Duodenal mucosa (tissue), 2 donors: ENCODE measurements at regions not wholly inside any gene's neighbourhood (a gene's known extent, or its start where the extent isn't known, plus 50 kb on each side); places are given as distances from the start of the nearest gene placed in this dataset.

Experiments used
- H3K27ac ChIP-seq: one replicate; pipeline ENCODE4 v1.7.0; 2013; ENCODE audit warnings: low read depth, low read length
- H3K27me3 ChIP-seq, 2 donors: one replicate each; pipeline ENCODE4 v1.7.0; 2013; ENCODE audit warnings: low read length in 2 of 2, control low read depth in 1 of 2; ENCODE audit not compliant: insufficient read depth in 2 of 2, control insufficient read depth in 1 of 2
- H3K36me3 ChIP-seq, 2 donors: one replicate each; pipeline ENCODE4 v1.7.0; 2013; ENCODE audit warnings: low read length in 2 of 2, control low read depth in 1 of 2; ENCODE audit not compliant: insufficient read depth in 2 of 2, control insufficient read depth in 1 of 2
- H3K4me1 ChIP-seq, 2 donors: one replicate each; pipeline ENCODE4 v1.7.0; 2013; ENCODE audit warnings: low read length in 2 of 2, control low read depth in 1 of 2; ENCODE audit not compliant: insufficient read depth in 2 of 2, control insufficient read depth in 1 of 2
- H3K4me3 ChIP-seq, 2 donors: one replicate each; pipeline ENCODE4 v1.7.0; 2013; ENCODE audit warnings: low read length in 2 of 2, low read depth in 1 of 2
- H3K9ac ChIP-seq, 2 donors: one replicate each; pipeline ENCODE4 v1.7.0; 2013; ENCODE audit warnings: low read length in 2 of 2, low read depth in 1 of 2
- H3K9me3 ChIP-seq, 2 donors: one replicate each; pipeline ENCODE4 v1.7.0; 2013; ENCODE audit warnings: low read length in 2 of 2, control low read depth in 1 of 2; ENCODE audit not compliant: control insufficient read depth in 1 of 2

- no peak overlapping the region for H3K9ac ChIP-seq
- H3K4me3 ChIP-seq, result no peak overlapping the region
- H3K27me3 ChIP-seq, result no peaks in the 10 kb centered on the region
- H3K27ac ChIP-seq, result no peak overlapping the region
- no peaks in the 10 kb centered on the region for H3K4me1 ChIP-seq
- no peaks in the 10 kb centered on the region for H3K9me3 ChIP-seq
- H3K36me3 ChIP-seq, result no peaks in the 10 kb centered on the region
Observed at GRCh38 chr7:51702673-51703072, 386.1 kb upstream of the COBL start.

- Histone ChIP-seq H3K4me1 (no peaks in the 10 kb centered on the region), H3K36me3 (no peaks in the 10 kb centered on the region), H3K27ac (no peak overlapping the region), H3K27me3 (no peaks in the 10 kb centered on the region), H3K9ac (no peak overlapping the region), H3K4me3 (no peak overlapping the region), H3K9me3 (no peaks in the 10 kb centered on the region)
Observed at GRCh38 chr7:51701935-51702334, 385.3 kb upstream of the COBL start.

- no peaks in the 10 kb centered on the region for H3K9me3 ChIP-seq
- H3K36me3 ChIP-seq, result no peaks in the 10 kb centered on the region
- H3K27ac ChIP-seq, result no peak overlapping the region
- no peaks in the 10 kb centered on the region for H3K4me1 ChIP-seq
- no peaks in the 10 kb centered on the region for H3K27me3 ChIP-seq
- H3K4me3 ChIP-seq, result no peak overlapping the region
- H3K9ac ChIP-seq, result no peak overlapping the region
Observed at GRCh38 chr7:51700593-51701215, 384.1 kb upstream of the COBL start.

- H3K36me3 ChIP-seq, result no peaks in the 10 kb centered on the region
- no peaks in the 10 kb centered on the region for H3K27me3 ChIP-seq
- H3K9ac ChIP-seq, result no peak overlapping the region
- no peaks in the 10 kb centered on the region for H3K9me3 ChIP-seq
- H3K27ac ChIP-seq, result no peak overlapping the region
- no peaks in the 10 kb centered on the region for H3K4me1 ChIP-seq
- H3K4me3 ChIP-seq, result no peak overlapping the region
Observed at GRCh38 chr7:51693258-51693657, 376.6 kb upstream of the COBL start.

- Histone ChIP-seq H3K4me1 (no peaks in the 10 kb centered on the region), H3K9ac (no peak overlapping the region), H3K36me3 (no peaks in the 10 kb centered on the region), H3K4me3 (no peak overlapping the region), H3K27ac (no peak overlapping the region), H3K9me3 (no peaks in the 10 kb centered on the region), H3K27me3 (no peaks in the 10 kb centered on the region)
Observed at GRCh38 chr7:51689547-51689946, 372.9 kb upstream of the COBL start.

GRCh38 chr7:51685794-51686193 lies 369.2 kb upstream of the COBL start:
- Histone ChIP-seq H3K9ac (no peak overlapping the region), H3K9me3 (no peaks in the 10 kb centered on the region), H3K36me3 (no peaks in the 10 kb centered on the region), H3K4me1 (no peaks in the 10 kb centered on the region), H3K27ac (no peak overlapping the region), H3K27me3 (no peaks in the 10 kb centered on the region), H3K4me3 (no peak overlapping the region)

- Histone ChIP-seq H3K4me1 (no peaks in the 10 kb centered on the region), H3K36me3 (no peaks in the 10 kb centered on the region), H3K27ac (no peak overlapping the region), H3K9me3 (no peaks in the 10 kb centered on the region), H3K4me3 (no peak overlapping the region), H3K9ac (no peak overlapping the region), H3K27me3 (no peaks in the 10 kb centered on the region)
Observed at GRCh38 chr7:51680594-51681399, 364.2 kb upstream of the COBL start.

- no peaks in the 10 kb centered on the region for H3K4me1 ChIP-seq
- no peaks in the 10 kb centered on the region for H3K27me3 ChIP-seq
- no peak overlapping the region for H3K4me3 ChIP-seq
- no peak overlapping the region for H3K27ac ChIP-seq
- no peak overlapping the region for H3K9ac ChIP-seq
- H3K36me3 ChIP-seq, result no peaks in the 10 kb centered on the region
- H3K9me3 ChIP-seq, result no peaks in the 10 kb centered on the region
Observed at GRCh38 chr7:51679358-51679757, 362.7 kb upstream of the COBL start.

- Histone ChIP-seq H3K27ac (no peak overlapping the region), H3K4me3 (no peak overlapping the region), H3K9ac (no peak overlapping the region), H3K9me3 (no peaks in the 10 kb centered on the region), H3K36me3 (no peaks in the 10 kb centered on the region), H3K4me1 (no peaks in the 10 kb centered on the region), H3K27me3 (no peaks in the 10 kb centered on the region)
Observed at GRCh38 chr7:51666751-51667150, 350.1 kb upstream of the COBL start.

GRCh38 chr7:51666266-51666665 lies 349.7 kb upstream of the COBL start:
- Histone ChIP-seq H3K9ac (no peak overlapping the region), H3K27ac (no peak overlapping the region), H3K27me3 (no peaks in the 10 kb centered on the region)

More at GRCh38 chr7:51666266-51666665, 349.7 kb upstream of the COBL start:
- H3K36me3 ChIP-seq, result no peaks in the 10 kb centered on the region
- H3K4me1 ChIP-seq, result no peaks in the 10 kb centered on the region
- no peak overlapping the region for H3K4me3 ChIP-seq
- H3K9me3 ChIP-seq, result no peaks in the 10 kb centered on the region
